ENCODE measurements at regions not wholly inside any gene's neighbourhood (a gene's known extent, or its start where the extent isn't known, plus 50 kb on each side); places are given as distances from the start of the nearest gene placed in this dataset.

DNA sequence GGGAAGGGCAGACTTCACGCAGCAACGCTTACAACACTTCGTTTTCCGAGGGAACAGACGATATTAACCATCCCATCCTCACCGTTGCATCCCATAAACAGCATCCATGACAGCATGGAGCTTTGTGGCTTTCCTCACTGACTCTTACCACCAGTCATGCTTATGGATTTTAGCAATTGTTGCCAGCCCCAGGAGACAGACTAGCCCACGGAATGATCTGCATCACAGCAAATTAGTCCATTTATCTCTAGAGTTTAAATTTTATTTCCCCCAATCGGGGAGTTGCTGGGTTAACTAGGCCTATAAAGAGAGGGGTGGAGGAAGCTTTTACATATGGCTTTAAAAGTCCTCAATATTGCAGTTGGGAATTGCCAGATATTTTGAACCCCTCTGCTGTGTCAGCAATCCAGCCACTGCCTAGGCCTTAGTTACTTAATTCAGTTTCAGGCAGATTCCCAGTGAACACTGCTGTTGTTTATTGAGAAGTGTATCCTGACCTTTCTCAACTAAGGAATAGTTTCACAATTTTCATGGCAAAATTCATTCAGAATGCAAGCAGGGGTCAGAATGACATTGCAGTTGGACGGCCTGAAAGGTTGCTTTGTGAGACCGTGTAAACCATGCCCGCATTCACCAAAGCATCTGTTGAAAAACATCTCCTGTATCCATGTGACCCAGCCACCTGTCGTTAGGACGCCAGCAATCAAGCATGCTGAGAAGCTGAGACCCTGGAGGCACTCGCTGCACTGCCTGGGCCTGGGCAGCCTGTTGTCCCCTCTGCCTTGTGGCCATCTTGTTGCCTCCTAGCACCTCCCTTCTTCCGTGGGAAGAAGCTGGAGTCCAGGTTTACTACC is 397.4 kb upstream of the TPM1 start:
- TF ChIP-seq, protein P1, sequence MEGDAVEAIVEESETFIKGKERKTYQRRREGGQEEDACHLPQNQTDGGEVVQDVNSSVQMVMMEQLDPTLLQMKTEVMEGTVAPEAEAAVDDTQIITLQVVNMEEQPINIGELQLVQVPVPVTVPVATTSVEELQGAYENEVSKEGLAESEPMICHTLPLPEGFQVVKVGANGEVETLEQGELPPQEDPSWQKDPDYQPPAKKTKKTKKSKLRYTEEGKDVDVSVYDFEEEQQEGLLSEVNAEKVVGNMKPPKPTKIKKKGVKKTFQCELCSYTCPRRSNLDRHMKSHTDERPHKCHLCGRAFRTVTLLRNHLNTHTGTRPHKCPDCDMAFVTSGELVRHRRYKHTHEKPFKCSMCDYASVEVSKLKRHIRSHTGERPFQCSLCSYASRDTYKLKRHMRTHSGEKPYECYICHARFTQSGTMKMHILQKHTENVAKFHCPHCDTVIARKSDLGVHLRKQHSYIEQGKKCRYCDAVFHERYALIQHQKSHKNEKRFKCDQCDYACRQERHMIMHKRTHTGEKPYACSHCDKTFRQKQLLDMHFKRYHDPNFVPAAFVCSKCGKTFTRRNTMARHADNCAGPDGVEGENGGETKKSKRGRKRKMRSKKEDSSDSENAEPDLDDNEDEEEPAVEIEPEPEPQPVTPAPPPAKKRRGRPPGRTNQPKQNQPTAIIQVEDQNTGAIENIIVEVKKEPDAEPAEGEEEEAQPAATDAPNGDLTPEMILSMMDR (IDR thresholded peaks at IDR 0.05; ENCODE audit: low read depth, low read length, missing input control) = no peak
- no peak for TF ChIP-seq TAF1 (conservative IDR thresholded peaks at IDR 0.05)
- TF ChIP-seq MAX (IDR thresholded peaks at IDR 0.05) = no peak
- no peak for TF ChIP-seq REST (IDR thresholded peaks at IDR 0.05)
- no peak for TF ChIP-seq RXRA (IDR thresholded peaks at IDR 0.05)
- TF ChIP-seq, protein P2, sequence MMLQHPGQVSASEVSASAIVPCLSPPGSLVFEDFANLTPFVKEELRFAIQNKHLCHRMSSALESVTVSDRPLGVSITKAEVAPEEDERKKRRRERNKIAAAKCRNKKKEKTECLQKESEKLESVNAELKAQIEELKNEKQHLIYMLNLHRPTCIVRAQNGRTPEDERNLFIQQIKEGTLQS (IDR thresholded peaks at IDR 0.05) = no peak
- TF ChIP-seq YY1 (IDR thresholded peaks at IDR 0.05) = no peak

All from liver (tissue), 3 donors.